PC-9 (cell line): ENCODE measurements at regions not wholly inside any gene's neighbourhood (a gene's known extent, or its start where the extent isn't known, plus 50 kb on each side); places are given as distances from the start of the nearest gene placed in this dataset.

Source experiments
- CTCF ChIP-seq: fragments of 200-600 bp; sonication (generic); conservative IDR thresholded peaks from 2 replicates; pipeline ENCODE4 v1.6.1; 2017; ENCODE audit warnings: mixed run types, antibody characterized with exemption, mild to moderate bottlenecking, moderate library complexity
- EZH2 ChIP-seq: fragments of 200-600 bp; sonication (generic); IDR thresholded peaks from 2 replicates; pipeline ENCODE4 v1.8.0; 2017; ENCODE audit warnings: antibody characterized with exemption, low read depth

GRCh38 chr7:16025696-16026095 lies 339.2 kb upstream of the MEOX2 start:
- no peak for TF ChIP-seq EZH2
- no peak for TF ChIP-seq CTCF
